ENCODE measurements at regions not wholly inside any gene's neighbourhood (a gene's known extent, or its start where the extent isn't known, plus 50 kb on each side); places are given as distances from the start of the nearest gene placed in this dataset.

DNA sequence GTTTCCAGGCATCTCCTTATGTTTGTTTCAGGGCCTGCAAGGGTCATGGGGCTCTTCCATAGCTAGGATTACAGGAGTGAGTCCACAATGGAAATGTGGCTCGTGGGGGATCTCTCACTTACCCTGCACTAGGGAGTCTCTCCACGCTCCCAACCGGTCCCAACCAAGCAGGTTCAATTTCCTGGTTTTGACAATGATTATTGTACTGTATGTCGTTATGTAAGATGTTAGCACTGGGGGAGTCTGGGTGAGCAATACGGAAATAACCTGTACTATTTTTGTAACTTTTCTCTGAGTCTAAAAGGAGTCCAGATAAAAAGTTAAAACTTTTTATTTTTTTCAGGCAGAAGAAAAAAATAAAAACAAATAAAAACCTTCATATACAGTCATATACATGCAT, 325.7 kb upstream of the RGS6 start:
- no peak for DNase-seq (ENCODE audit: low read depth)
- TF ChIP-seq CTCF (IDR thresholded peaks at IDR 0.05; ENCODE audit: insufficient read depth, low read depth, low read length, missing control alignments) = no peak
- no peak overlapping the region for H3K4me3 ChIP-seq (ENCODE audit: low read depth, low read length)

DNA sequence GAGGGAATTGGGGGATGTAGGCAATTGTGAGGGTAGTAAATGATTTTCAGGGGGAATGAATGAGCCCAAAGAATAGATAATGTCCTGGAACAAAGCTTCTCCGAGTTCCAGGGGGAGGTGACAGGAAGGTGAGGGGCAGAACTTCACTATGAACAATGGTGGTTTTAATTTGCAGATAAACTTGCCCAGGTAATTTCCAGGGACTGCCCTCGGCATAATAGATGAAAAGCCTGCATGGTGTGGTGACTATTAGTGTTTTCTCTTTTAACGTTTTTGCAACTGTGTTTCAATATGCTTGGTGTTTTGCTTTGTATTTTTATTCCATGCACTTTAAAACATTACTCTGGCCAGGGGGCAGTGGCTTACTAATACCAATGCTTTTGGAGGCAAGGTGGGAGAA, 325.2 kb upstream of the RGS6 start:
- no peak for TF ChIP-seq CTCF (IDR thresholded peaks at IDR 0.05; ENCODE audit: insufficient read depth, low read depth, low read length, missing control alignments)
- DNase-seq (ENCODE audit: low read depth) = peak; percentile 37
- H3K4me3 ChIP-seq (ENCODE audit: low read depth, low read length) = no peak overlapping the region

GRCh38 chr14:71610149-71610548, 322.1 kb upstream of the RGS6 start:
- no peak for TF ChIP-seq CTCF (IDR thresholded peaks at IDR 0.05; ENCODE audit: insufficient read depth, low read depth, low read length, missing control alignments)
- no peak overlapping the region for H3K4me3 ChIP-seq (ENCODE audit: low read depth, low read length)
- no peak for DNase-seq (ENCODE audit: low read depth)

- no peak for DNase-seq (ENCODE audit: low read depth)
- no peak overlapping the region for H3K4me3 ChIP-seq (ENCODE audit: low read depth, low read length)
- no peak for TF ChIP-seq CTCF (IDR thresholded peaks at IDR 0.05; ENCODE audit: insufficient read depth, low read depth, low read length, missing control alignments)
These were observed 321.4 kb upstream of the RGS6 start for GRCh38 chr14:71610797-71611196.

- no peak for TF ChIP-seq CTCF (IDR thresholded peaks at IDR 0.05; ENCODE audit: insufficient read depth, low read depth, low read length, missing control alignments)
- H3K4me3 ChIP-seq (ENCODE audit: low read depth, low read length) = no peak overlapping the region
- DNase-seq (ENCODE audit: low read depth) = no peak
These were observed 319.1 kb upstream of the RGS6 start for GRCh38 chr14:71613168-71613567.

GRCh38 chr14:71616013-71616412, 316.2 kb upstream of the RGS6 start:
- no peak overlapping the region for H3K4me3 ChIP-seq (ENCODE audit: low read depth, low read length)
- TF ChIP-seq CTCF (IDR thresholded peaks at IDR 0.05; ENCODE audit: insufficient read depth, low read depth, low read length, missing control alignments) = no peak
- no peak for DNase-seq (ENCODE audit: low read depth)

DNA sequence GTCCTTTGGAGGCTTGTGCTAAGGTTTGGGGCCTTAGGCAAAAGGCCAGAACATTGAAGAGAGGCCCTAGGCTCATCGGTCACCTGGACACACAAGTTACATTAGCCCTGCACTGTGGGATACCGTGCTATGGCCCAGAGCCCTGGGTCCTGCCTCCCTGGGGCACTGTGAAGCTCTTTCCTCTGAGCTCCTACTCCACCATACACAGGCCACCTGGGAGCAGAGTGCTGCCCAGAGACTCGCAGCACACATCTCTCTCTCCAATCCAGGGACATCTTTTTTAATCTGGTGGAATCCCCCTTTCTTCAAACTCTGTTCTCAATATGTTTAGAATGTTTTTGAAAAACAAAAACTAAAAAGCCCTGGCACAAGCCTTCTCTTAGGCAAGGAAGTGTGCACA, 314.2 kb upstream of the RGS6 start:
- no peak overlapping the region for H3K4me3 ChIP-seq (ENCODE audit: low read depth, low read length)
- TF ChIP-seq CTCF (IDR thresholded peaks at IDR 0.05; ENCODE audit: insufficient read depth, low read depth, low read length, missing control alignments) = no peak
- peak; percentile 35 for DNase-seq (ENCODE audit: low read depth)
